ENCODE measurements at regions not wholly inside any gene's neighbourhood (a gene's known extent, or its start where the extent isn't known, plus 50 kb on each side); places are given as distances from the start of the nearest gene placed in this dataset.

- H2BK15ac ChIP-seq (ENCODE audit: low read depth, low read length), result no peak overlapping the region
Observed at GRCh38 chr3:162932503-162932902, 1435.9 kb downstream of the OTOL1 start.

More at GRCh38 chr3:162932503-162932902, 1435.9 kb downstream of the OTOL1 start:
- no peaks in the 10 kb centered on the region for H3K79me2 ChIP-seq (ENCODE audit: insufficient read depth, low read length)
- H3K4me2 ChIP-seq (ENCODE audit: insufficient read depth, insufficient read length, low read length), result no peak overlapping the region
- H3K27me3 ChIP-seq (ENCODE audit: insufficient read depth, low read length), result no peaks in the 10 kb centered on the region
- no peaks in the 10 kb centered on the region for H3K9me3 ChIP-seq (ENCODE audit: control insufficient read depth, low read depth, low read length)
- no peak overlapping the region for H2BK20ac ChIP-seq (ENCODE audit: low read depth, low read length, poor library complexity, severe bottlenecking)
- WGBS (ENCODE audit: extremely low coverage, insufficient read length, low lambda C conversion rate), result no CpG with 5 or more reads among the region's 2 CpGs
- H3K27ac ChIP-seq (ENCODE audit: insufficient read length, low read depth, low read length), result no peak overlapping the region
- Mint-ChIP-seq H3K27me3 (ENCODE audit: low read depth) (no peaks in the 10 kb centered on the region), H3K27ac (no peak overlapping the region), H3K9me3 (no peaks in the 10 kb centered on the region), H3K4me3 (no peak overlapping the region), H3K4me1 (peaks cover 5 to 12% of the 10 kb centered on the region in 2 experiments; a peak in 3 of 4 replicates), H3K36me3 (ENCODE audit: insufficient read depth in 1 of 3, low read depth in 3 of 3) (no peaks in the 10 kb centered on the region)
- TF ChIP-seq CTCF (conservative IDR thresholded peaks at IDR 0.05), result no peak
- no peak overlapping the region for H3K4ac ChIP-seq (ENCODE audit: low read depth, low read length)
- H3K18ac ChIP-seq (ENCODE audit: insufficient read length, low read depth, low read length), result no peak overlapping the region
- H3K79me1 ChIP-seq (ENCODE audit: insufficient read depth, low read depth, low read length, poor library complexity, severe bottlenecking), result no peaks in the 10 kb centered on the region
- no peak overlapping the region for H3T11ph ChIP-seq (ENCODE audit: low read length)
- H4K91ac ChIP-seq (ENCODE audit: insufficient read length, low read depth, low read length), result no peak overlapping the region
- no peak overlapping the region for H2BK120ac ChIP-seq (ENCODE audit: low read depth, low read length, poor library complexity, severe bottlenecking)
- no peak overlapping the region for H4K5ac ChIP-seq (ENCODE audit: insufficient read length, low read depth, low read length)
- H2AK5ac ChIP-seq (ENCODE audit: insufficient read length, low read length), result no peak overlapping the region
- no peaks in the 10 kb centered on the region for H4K20me1 ChIP-seq (ENCODE audit: control insufficient read depth, insufficient read depth, insufficient read length)
- H3K14ac ChIP-seq (ENCODE audit: insufficient read depth, low read length), result no peak overlapping the region
- no peak overlapping the region for H4K8ac ChIP-seq (replicated peaks; ENCODE audit: insufficient read length, low read depth, low read length)
- no peak overlapping the region for H3K9ac ChIP-seq (ENCODE audit: extremely low read depth, insufficient read length, low read length)
- no peaks in the 10 kb centered on the region for H3K4me1 ChIP-seq (ENCODE audit: insufficient read depth, low read length)
- H2BK12ac ChIP-seq (ENCODE audit: insufficient read length, low read depth, low read length), result no peak overlapping the region
- H3K23me2 ChIP-seq (ENCODE audit: insufficient read length, low read depth, low read length, poor library complexity, severe bottlenecking), result no peaks in the 10 kb centered on the region
- no peak overlapping the region for H2BK5ac ChIP-seq (ENCODE audit: insufficient read length, low read length)
- no peak overlapping the region for H2AFZ ChIP-seq (ENCODE audit: low read length)
- H3K56ac ChIP-seq (ENCODE audit: insufficient read length, low read depth, low read length), result no peak overlapping the region
- no peak for DNase-seq
- no peak overlapping the region for H3K23ac ChIP-seq (ENCODE audit: insufficient read length, low read depth, low read length)

All from H9 (cell line).